WI38 (cell line): ENCODE measurements at regions not wholly inside any gene's neighbourhood (a gene's known extent, or its start where the extent isn't known, plus 50 kb on each side); places are given as distances from the start of the nearest gene placed in this dataset.

Experiments
- H3K4me3 ChIP-seq: 2 replicates; pipeline ENCODE4 v1.5.1; 2011; ENCODE audit warnings: low read depth, mild to moderate bottlenecking, control low read depth, low read length
- TF ChIP-seq, protein P1 (sequence below): IDR thresholded peaks from 2 replicates; pipeline ENCODE4 v1.5.1; 2012; ENCODE audit warnings: low read depth, mild to moderate bottlenecking, control low read depth, low read length

DNA sequence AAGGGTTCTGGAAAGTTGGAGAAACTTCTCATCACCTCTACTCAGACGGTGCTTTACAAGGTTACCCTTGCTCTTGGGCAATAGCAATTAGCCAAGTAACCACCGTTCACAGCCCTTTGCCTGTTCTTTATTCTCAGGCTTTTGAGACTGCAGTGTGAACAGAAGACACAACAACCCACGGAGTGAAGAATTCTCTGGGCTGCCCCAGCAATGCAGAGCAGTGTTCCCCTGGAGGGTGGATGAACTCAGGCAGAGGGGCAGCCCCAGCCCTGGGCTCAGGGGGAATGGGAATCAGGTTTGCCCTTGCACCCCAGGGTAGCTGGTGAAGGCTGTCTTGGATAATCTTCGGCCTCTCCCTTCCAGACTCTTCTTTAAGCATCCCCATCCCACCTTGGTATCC, 69.1 kb downstream of the MCFD2 start:
- TF ChIP-seq, protein P1, sequence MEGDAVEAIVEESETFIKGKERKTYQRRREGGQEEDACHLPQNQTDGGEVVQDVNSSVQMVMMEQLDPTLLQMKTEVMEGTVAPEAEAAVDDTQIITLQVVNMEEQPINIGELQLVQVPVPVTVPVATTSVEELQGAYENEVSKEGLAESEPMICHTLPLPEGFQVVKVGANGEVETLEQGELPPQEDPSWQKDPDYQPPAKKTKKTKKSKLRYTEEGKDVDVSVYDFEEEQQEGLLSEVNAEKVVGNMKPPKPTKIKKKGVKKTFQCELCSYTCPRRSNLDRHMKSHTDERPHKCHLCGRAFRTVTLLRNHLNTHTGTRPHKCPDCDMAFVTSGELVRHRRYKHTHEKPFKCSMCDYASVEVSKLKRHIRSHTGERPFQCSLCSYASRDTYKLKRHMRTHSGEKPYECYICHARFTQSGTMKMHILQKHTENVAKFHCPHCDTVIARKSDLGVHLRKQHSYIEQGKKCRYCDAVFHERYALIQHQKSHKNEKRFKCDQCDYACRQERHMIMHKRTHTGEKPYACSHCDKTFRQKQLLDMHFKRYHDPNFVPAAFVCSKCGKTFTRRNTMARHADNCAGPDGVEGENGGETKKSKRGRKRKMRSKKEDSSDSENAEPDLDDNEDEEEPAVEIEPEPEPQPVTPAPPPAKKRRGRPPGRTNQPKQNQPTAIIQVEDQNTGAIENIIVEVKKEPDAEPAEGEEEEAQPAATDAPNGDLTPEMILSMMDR, result no peak
- H3K4me3 ChIP-seq, result no peak overlapping the region

DNA sequence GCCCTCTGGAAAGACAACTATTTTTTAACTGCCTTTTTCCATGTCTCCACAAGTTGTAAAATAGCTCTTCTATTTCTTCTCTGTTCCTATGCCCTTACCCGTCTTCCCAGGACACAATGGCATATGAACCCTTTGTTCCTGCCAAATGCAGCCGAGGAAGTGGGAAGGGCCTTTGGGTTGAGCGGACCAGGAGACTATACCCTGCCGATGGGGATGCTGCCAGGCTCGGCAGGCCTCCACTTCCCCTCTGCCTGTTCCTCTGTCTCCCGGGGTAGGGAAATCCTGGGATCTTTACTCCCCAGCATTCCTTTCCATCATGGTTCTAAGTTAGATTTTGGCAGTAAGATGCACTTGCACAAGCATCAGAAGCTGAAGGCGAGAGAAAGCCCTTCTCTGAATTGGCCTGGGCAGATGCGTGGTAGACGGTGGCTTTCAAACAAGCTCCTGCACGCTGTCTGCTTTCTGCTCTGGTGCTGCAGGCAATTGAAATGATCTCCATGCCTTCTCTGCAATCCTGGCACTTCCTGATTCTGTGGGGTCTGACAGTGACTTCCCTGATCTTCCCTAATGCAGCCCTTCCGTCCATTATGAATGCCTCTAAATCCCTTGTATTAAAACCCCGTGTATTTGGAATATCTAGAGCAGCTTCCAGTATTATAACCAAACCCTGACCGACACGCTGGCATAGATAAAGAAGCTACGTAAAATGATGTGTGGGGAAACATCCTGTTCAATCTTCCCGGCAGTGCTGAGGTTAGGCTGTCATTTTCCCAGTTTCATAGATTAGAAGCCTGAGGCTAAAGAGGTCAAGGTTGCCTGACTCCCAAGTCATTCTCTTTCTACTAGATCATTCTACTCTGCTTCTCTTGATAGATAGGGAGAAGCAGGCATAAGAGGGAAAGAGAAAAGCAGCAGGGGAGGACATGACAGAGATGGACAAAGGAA, 69.8 kb downstream of the MCFD2 start:
- no peak overlapping the region for H3K4me3 ChIP-seq
- TF ChIP-seq, protein P1, result no peak

DNA sequence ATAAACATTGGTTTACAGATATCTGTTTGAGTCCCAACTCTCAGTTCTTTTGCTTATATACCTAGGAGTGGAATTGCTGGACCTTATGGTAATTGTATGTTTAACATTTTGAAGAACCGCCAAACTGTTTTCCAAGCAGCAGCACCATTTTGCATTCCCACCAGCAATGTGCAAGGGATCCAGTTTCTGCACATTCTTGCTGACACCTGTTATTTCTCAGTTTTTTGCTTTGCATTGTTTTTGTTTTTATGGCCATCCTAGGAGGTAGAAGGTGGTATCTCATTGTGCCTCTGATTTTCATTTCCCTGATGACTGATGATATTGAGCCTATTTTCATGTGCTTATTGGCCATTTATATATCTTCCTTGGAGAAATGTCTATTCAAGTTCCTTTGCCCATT, 71.2 kb downstream of the MCFD2 start:
- H3K4me3 ChIP-seq, result no peak overlapping the region
- TF ChIP-seq, protein P1, result no peak

DNA sequence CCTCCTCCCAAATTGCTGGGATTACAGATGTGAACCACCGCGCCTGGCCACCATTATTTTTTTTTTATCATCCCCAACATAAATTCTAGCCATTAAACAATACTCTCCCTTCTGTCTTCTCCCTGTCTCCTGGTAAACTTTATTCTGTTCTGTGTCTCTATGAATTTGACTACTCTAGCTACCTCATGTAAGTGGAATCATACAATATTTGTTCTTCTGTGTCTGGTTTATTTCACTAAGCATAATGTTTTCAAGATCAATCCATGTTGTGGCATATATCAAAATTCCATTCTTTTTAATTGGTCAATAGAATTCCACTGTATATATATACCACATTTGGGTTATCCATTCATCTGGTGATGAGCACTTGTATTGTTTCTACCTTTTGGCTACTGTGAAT, 71.6 kb downstream of the MCFD2 start:
- H3K4me3 ChIP-seq, result no peak overlapping the region
- TF ChIP-seq, protein P1, result no peak

DNA sequence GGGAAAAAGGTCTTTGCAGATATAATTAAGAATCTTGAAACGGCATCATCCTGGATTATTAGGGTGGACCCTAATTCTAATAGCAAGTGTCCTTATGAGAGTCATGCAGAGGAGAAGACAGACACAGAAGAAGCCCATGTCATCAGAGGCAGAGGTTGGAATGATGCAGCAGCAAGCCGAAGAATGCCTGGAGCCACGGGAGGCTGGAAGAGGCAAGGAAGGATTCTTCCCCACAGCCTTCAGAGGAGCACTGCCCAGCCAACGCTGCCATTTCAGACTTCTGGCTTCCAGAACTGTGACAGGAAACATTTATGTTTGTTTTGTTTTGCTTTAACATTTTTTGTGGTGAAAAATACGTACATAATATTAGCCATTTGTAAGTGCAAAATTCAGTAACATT, 72.3 kb downstream of the MCFD2 start:
- no peak overlapping the region for H3K4me3 ChIP-seq
- TF ChIP-seq, protein P1, result no peak

DNA sequence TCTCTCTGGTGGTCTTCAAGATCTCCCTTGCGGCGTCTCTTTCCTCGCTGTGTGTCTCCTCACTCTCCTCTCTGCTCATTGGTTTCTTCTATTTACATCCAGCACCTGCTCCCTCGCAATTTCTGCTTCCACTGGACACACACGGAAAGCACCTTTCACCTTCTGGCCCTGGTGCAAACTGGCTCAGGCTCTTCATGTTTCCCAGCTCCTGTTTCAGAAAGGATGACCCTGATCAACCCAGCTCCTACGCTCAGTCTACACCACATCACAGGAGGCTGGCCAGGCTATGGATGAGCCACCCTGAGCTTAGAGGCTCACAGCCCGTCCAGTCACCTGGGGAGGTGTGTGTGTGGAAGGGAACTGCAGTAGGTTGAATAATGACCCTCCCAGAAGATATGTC, 72.7 kb downstream of the MCFD2 start:
- TF ChIP-seq, protein P1, result no peak
- no peak overlapping the region for H3K4me3 ChIP-seq

DNA sequence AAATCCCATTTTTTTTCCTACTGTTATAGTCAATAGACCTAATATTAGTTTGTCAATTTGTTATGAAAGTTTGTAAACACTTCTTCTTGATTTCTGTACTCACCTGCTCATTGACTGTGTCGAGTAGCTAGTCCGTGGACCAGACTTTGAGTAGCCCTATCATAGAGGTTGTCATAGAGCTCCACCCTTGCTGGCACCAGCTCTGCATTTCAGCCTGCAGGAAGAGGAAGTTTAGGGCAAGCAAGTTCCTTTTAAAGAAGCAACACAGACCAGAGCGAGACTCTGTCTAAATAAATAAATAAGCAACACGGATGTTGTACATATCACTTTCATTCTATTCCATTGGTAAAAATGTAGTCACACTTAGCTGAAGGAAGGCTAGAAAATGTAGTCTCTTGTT, 74.0 kb downstream of the MCFD2 start:
- TF ChIP-seq, protein P1, result no peak
- H3K4me3 ChIP-seq, result no peak overlapping the region
